Keratinocyte (primary cell): ENCODE measurements at regions not wholly inside any gene's neighbourhood (a gene's known extent, or its start where the extent isn't known, plus 50 kb on each side); places are given as distances from the start of the nearest gene placed in this dataset.

Experiments
- DNase-seq: peaks from one replicate; pipeline ENCODE4 v3.0.0-alpha.2; 2011; ENCODE audit warnings: low read depth, missing footprints, low spot score
- FAIRE-seq: peaks from 2 replicates; lab custom pipeline; 2011; peaks lifted over from hg19 to GRCh38; lab: Jason Lieb, UNC
- H2AFZ ChIP-seq: 2 replicates; pipeline ENCODE4 v1.6.0; 2012; ENCODE audit warnings: low read length, control low read depth, inconsistent platforms; ENCODE audit not compliant: control insufficient read depth
- H3K27ac ChIP-seq: 2 replicates; pipeline ENCODE4 v1.5.1; 2011; ENCODE audit warnings: low read length; ENCODE audit not compliant: control insufficient read depth, insufficient read depth
- H3K27me3 ChIP-seq: 3 replicates; pipeline ENCODE4 v1.6.0; 2011; ENCODE audit warnings: low read length; ENCODE audit not compliant: control insufficient read depth, insufficient read depth; ENCODE audit errors: extremely low read depth
- H3K36me3 ChIP-seq, 2 experiments: 2 replicates in 1 of 2; 3 replicates in 1 of 2; pipeline ENCODE4 v1.5.1; 2011; ENCODE audit warnings: low read length in 2 of 2, mild to moderate bottlenecking in 1 of 2; ENCODE audit not compliant: control insufficient read depth in 2 of 2, insufficient read depth in 2 of 2; ENCODE audit errors: extremely low read depth in 1 of 2
- H3K4me1 ChIP-seq: 3 replicates; pipeline ENCODE4 v1.5.1; 2011; ENCODE audit warnings: low read length; ENCODE audit not compliant: control insufficient read depth, insufficient read depth; ENCODE audit errors: extremely low read depth
- H3K4me2 ChIP-seq: 3 replicates; pipeline ENCODE4 v1.6.0; 2011; ENCODE audit warnings: low read depth, low read length; ENCODE audit not compliant: control insufficient read depth, insufficient read depth; ENCODE audit errors: extremely low read depth
- H3K4me3 ChIP-seq, 3 experiments: fragments of 200-600 bp in 1 of 3; sonication (generic) in 1 of 3; 2 replicates in 2 of 3; 3 replicates in 1 of 3; pipeline ENCODE4 v1.5.1; 2011 to 2016; ENCODE audit warnings: low read length in 3 of 3, mild to moderate bottlenecking in 3 of 3, control low read depth in 2 of 3, inconsistent platforms in 1 of 3, low read depth in 1 of 3, mixed read lengths in 1 of 3, mixed run types in 1 of 3, moderate library complexity in 1 of 3; ENCODE audit not compliant: control insufficient read depth in 2 of 3, insufficient read depth in 2 of 3; ENCODE audit errors: extremely low read depth in 1 of 3
- H3K79me2 ChIP-seq: 2 replicates; pipeline ENCODE4 v1.6.0; 2012; ENCODE audit warnings: low read length; ENCODE audit not compliant: control insufficient read depth, insufficient read depth
- H3K9ac ChIP-seq: 3 replicates; pipeline ENCODE4 v1.6.0; 2011; ENCODE audit warnings: low read length; ENCODE audit not compliant: control insufficient read depth, insufficient read depth; ENCODE audit errors: extremely low read depth
- H3K9me1 ChIP-seq: 3 replicates; pipeline ENCODE4 v1.6.0; 2011; ENCODE audit warnings: low read length; ENCODE audit not compliant: control insufficient read depth, insufficient read depth; ENCODE audit errors: extremely low read depth
- H3K9me3 ChIP-seq: 2 replicates; pipeline ENCODE4 v1.5.1; 2012; ENCODE audit warnings: low read depth, low read length; ENCODE audit not compliant: control insufficient read depth
- H4K20me1 ChIP-seq: 3 replicates; pipeline ENCODE4 v1.6.0; 2011; ENCODE audit warnings: low read length; ENCODE audit not compliant: control insufficient read depth, insufficient read depth; ENCODE audit errors: extremely low read depth
- EZH2 ChIP-seq: IDR thresholded peaks from one replicate; pipeline ENCODE4 v1.6.1; 2012; ENCODE audit warnings: inconsistent platforms, mild to moderate bottlenecking, low read length, moderate library complexity
- dilution Hi-C: fragments of 300-500 bp; cut with MboI; formaldehyde crosslinking; loops from one replicate; pipeline ENCODE4 v1.7.0; 2020; ENCODE audit warnings: low sequenced_read_pairs; ENCODE audit not compliant: extremely low pct_ligation_motif_present
- TF ChIP-seq, protein P1 (sequence below), 3 experiments: IDR thresholded peaks in 1 of 3; conservative IDR thresholded peaks in 1 of 3; optimal IDR thresholded peaks in 1 of 3; 2 replicates in 2 of 3; 3 replicates in 1 of 3; pipeline versions ENCODE3 to v1.5.1; 2011; ENCODE audit warnings: low read length in 3 of 3, mild to moderate bottlenecking in 3 of 3, moderate library complexity in 2 of 3, control low read depth in 1 of 3, inconsistent platforms in 1 of 3; ENCODE audit not compliant: insufficient read depth in 2 of 3; ENCODE audit errors: extremely low read depth in 1 of 3

DNA sequence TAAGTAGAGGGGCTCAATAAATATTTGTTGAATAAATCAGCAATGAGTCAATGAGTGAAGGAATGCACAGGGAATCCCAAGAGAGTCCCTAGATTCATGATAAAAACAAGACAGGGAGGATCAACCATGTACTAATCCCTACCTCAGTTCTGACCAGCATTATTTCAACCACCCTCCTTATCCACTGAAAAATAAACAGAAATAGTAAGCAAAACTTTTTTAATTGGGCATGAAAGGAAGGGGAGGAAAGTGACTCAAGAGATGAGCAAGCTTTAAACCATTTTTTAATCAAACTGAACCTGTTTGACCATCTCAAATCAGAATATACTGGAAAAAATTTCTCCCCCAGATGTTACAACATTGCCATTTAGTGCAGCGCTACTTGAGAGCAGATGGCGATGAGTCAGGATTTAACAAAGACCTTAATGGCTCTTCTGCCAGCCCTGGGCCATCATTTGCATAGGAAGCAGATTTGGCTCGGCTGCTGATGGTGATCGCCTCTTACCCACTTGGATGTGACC lies 194.8 kb upstream of the SLC30A5 start:
- dilution Hi-C loops, result no loop called here
- DNase-seq, result peak; percentile 68
- Histone ChIP-seq H3K79me2 (no peaks in the 10 kb centered on the region), H3K9ac (no peak overlapping the region), H3K36me3 (no peaks in the 10 kb centered on the region), H3K9me1 (no peaks in the 10 kb centered on the region), H4K20me1 (no peaks in the 10 kb centered on the region), H3K4me1 (peaks cover 13% of the 10 kb centered on the region), H2AFZ (no peak overlapping the region), H3K4me3 (no peak overlapping the region), H3K9me3 (no peaks in the 10 kb centered on the region), H3K4me2 (peak overlapping the region; percentile 31), H3K27me3 (no peaks in the 10 kb centered on the region), H3K27ac (peak overlapping the region; percentile 23)
- peak; percentile 66 for FAIRE-seq
- no peak for TF ChIP-seq EZH2
- TF ChIP-seq, protein P1, sequence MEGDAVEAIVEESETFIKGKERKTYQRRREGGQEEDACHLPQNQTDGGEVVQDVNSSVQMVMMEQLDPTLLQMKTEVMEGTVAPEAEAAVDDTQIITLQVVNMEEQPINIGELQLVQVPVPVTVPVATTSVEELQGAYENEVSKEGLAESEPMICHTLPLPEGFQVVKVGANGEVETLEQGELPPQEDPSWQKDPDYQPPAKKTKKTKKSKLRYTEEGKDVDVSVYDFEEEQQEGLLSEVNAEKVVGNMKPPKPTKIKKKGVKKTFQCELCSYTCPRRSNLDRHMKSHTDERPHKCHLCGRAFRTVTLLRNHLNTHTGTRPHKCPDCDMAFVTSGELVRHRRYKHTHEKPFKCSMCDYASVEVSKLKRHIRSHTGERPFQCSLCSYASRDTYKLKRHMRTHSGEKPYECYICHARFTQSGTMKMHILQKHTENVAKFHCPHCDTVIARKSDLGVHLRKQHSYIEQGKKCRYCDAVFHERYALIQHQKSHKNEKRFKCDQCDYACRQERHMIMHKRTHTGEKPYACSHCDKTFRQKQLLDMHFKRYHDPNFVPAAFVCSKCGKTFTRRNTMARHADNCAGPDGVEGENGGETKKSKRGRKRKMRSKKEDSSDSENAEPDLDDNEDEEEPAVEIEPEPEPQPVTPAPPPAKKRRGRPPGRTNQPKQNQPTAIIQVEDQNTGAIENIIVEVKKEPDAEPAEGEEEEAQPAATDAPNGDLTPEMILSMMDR (optimal IDR thresholded peaks at IDR 0.05 in 1 of 3, IDR thresholded peaks at IDR 0.05 in 1 of 3, conservative IDR thresholded peaks at IDR 0.05 in 1 of 3; ENCODE audit: extremely low read depth in 1 of 3, insufficient read depth in 2 of 3, low read length in 3 of 3), result no peak

DNA sequence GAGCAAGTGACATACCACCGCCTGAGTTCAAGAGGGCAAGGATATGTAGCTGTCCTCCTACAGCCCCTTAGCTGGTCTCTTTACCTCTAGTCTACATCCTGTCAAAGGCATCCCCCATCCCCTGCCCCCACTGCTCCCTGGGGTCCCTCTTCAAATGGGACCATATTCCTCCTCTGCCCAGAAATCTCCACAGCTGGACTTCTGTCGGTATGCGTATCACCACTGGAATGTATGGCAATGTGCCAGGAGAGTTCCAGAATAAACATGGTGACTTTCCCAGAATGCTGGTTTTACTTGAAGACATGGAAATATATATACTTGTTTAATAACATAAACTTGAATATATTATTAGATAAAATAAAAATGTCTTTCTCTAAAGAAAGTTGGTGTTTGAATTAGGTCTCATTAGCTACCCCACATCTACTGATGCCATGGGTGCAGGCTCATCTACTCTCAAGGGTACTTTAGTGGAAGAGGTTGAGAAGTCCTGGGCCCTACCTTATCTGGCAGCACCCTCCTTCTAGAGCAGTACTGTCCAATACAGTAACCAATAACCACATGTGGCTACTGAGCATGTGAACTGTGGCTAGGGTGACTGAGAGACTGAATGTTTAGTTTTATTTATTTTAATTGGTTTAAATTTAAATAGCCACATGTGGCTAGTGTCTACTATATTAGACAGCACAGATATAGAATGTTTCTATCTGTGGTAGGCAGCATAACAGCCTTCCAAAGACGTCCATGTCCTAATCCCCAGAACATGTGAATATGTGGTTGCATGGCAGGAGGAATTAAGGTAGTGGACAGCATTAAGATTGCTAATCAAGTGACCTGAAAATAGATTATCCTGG lies 181.7 kb upstream of the SLC30A5 start:
- H3K27ac ChIP-seq, result no peak overlapping the region
- H3K9ac ChIP-seq, result no peak overlapping the region
- no peak overlapping the region for H3K4me2 ChIP-seq
- H3K9me1 ChIP-seq, result no peaks in the 10 kb centered on the region
- no peak overlapping the region for H2AFZ ChIP-seq
- FAIRE-seq (no peak), DNase-seq (no peak)
- H3K27me3 ChIP-seq, result no peaks in the 10 kb centered on the region
- H3K36me3 ChIP-seq, result no peaks in the 10 kb centered on the region
- H3K4me3 ChIP-seq, result no peak overlapping the region
- dilution Hi-C loops, result no loop called here
- H4K20me1 ChIP-seq, result no peaks in the 10 kb centered on the region
- H3K4me1 ChIP-seq, result no peaks in the 10 kb centered on the region
- TF ChIP-seq EZH2, result no peak
- TF ChIP-seq, protein P1 (optimal IDR thresholded peaks at IDR 0.05 in 1 of 3, IDR thresholded peaks at IDR 0.05 in 1 of 3, conservative IDR thresholded peaks at IDR 0.05 in 1 of 3; ENCODE audit: extremely low read depth in 1 of 3, insufficient read depth in 2 of 3, low read length in 3 of 3), result no peak
- no peaks in the 10 kb centered on the region for H3K9me3 ChIP-seq
- no peaks in the 10 kb centered on the region for H3K79me2 ChIP-seq
